ENCODE measurements at regions not wholly inside any gene's neighbourhood (a gene's known extent, or its start where the extent isn't known, plus 50 kb on each side); places are given as distances from the start of the nearest gene placed in this dataset.

- TF ChIP-seq CTCF (IDR thresholded peaks at IDR 0.05) (no peak), POLR2A (IDR thresholded peaks at IDR 0.05) (no peak)
These were observed 1059.5 kb downstream of the FAM181B start for GRCh38 chr11:81674211-81674610.

Measured in Peyer's patch (tissue), 4 donors.